ENCODE measurements at regions not wholly inside any gene's neighbourhood (a gene's known extent, or its start where the extent isn't known, plus 50 kb on each side); places are given as distances from the start of the nearest gene placed in this dataset.

- DNase-seq: no peak
- in situ Hi-C loops (cut with MboI; ENCODE audit: low pct_unique_long_range_greater_than_20kb, low sequenced_read_pairs): no loop called here
Observed at GRCh38 chr18:11289248-11289647, 139.9 kb upstream of the PIEZO2 start.

GRCh38 chr18:11288401-11288800, 139.0 kb upstream of the PIEZO2 start:
- in situ Hi-C loops (cut with MboI; ENCODE audit: low pct_unique_long_range_greater_than_20kb, low sequenced_read_pairs): no loop called here
- DNase-seq: no peak

GRCh38 chr18:11286431-11286830, 137.1 kb upstream of the PIEZO2 start:
- in situ Hi-C loops (cut with MboI; ENCODE audit: low pct_unique_long_range_greater_than_20kb, low sequenced_read_pairs): no loop called here
- DNase-seq: no peak

GRCh38 chr18:11284811-11285210, 135.4 kb upstream of the PIEZO2 start:
- no peak for DNase-seq
- in situ Hi-C loops (cut with MboI; ENCODE audit: low pct_unique_long_range_greater_than_20kb, low sequenced_read_pairs): no loop called here

- DNase-seq: no peak
- in situ Hi-C loops (cut with MboI; ENCODE audit: low pct_unique_long_range_greater_than_20kb, low sequenced_read_pairs): no loop called here
Observed at GRCh38 chr18:11284349-11284748, 135.0 kb upstream of the PIEZO2 start.

- in situ Hi-C loops (cut with MboI; ENCODE audit: low pct_unique_long_range_greater_than_20kb, low sequenced_read_pairs): no loop called here
- DNase-seq: no peak
Observed at GRCh38 chr18:11283479-11284161, 134.3 kb upstream of the PIEZO2 start.

GRCh38 chr18:11279461-11279860, 130.1 kb upstream of the PIEZO2 start:
- in situ Hi-C loops (cut with MboI; ENCODE audit: low pct_unique_long_range_greater_than_20kb, low sequenced_read_pairs): no loop called here
- DNase-seq: no peak

- DNase-seq: no peak
- in situ Hi-C loops (cut with MboI; ENCODE audit: low pct_unique_long_range_greater_than_20kb, low sequenced_read_pairs): no loop called here
Observed at GRCh38 chr18:11276678-11277077, 127.3 kb upstream of the PIEZO2 start.

GRCh38 chr18:11274144-11274794, 124.9 kb upstream of the PIEZO2 start:
- in situ Hi-C loops (cut with MboI; ENCODE audit: low pct_unique_long_range_greater_than_20kb, low sequenced_read_pairs): no loop called here
- no peak for DNase-seq

GRCh38 chr18:11272516-11272915, 123.1 kb upstream of the PIEZO2 start:
- in situ Hi-C loops (cut with MboI; ENCODE audit: low pct_unique_long_range_greater_than_20kb, low sequenced_read_pairs): no loop called here
- DNase-seq: no peak

- in situ Hi-C loops (cut with MboI; ENCODE audit: low pct_unique_long_range_greater_than_20kb, low sequenced_read_pairs): no loop called here
Observed at GRCh38 chr18:11271954-11272353, 122.6 kb upstream of the PIEZO2 start.

GRCh38 chr18:11269257-11269656, 119.9 kb upstream of the PIEZO2 start:
- in situ Hi-C loops (cut with MboI; ENCODE audit: low pct_unique_long_range_greater_than_20kb, low sequenced_read_pairs): no loop called here
- no peak for DNase-seq

More at GRCh38 chr18:11271954-11272353, 122.6 kb upstream of the PIEZO2 start:
- DNase-seq: peak; percentile 4

- DNase-seq: no peak
- in situ Hi-C loops (cut with MboI; ENCODE audit: low pct_unique_long_range_greater_than_20kb, low sequenced_read_pairs): no loop called here
Observed at GRCh38 chr18:11268741-11269233, 119.4 kb upstream of the PIEZO2 start.

- in situ Hi-C loops (cut with MboI; ENCODE audit: low pct_unique_long_range_greater_than_20kb, low sequenced_read_pairs): no loop called here
- DNase-seq: no peak
Observed at GRCh38 chr18:11268153-11268552, 118.8 kb upstream of the PIEZO2 start.

- DNase-seq: no peak
- in situ Hi-C loops (cut with MboI; ENCODE audit: low pct_unique_long_range_greater_than_20kb, low sequenced_read_pairs): no loop called here
Observed at GRCh38 chr18:11266781-11267480, 117.6 kb upstream of the PIEZO2 start.

- in situ Hi-C loops (cut with MboI; ENCODE audit: low pct_unique_long_range_greater_than_20kb, low sequenced_read_pairs): no loop called here
- DNase-seq: no peak
Observed at GRCh38 chr18:11261486-11261885, 112.1 kb upstream of the PIEZO2 start.

GRCh38 chr18:11260961-11261461, 111.6 kb upstream of the PIEZO2 start:
- in situ Hi-C loops (cut with MboI; ENCODE audit: low pct_unique_long_range_greater_than_20kb, low sequenced_read_pairs): no loop called here
- DNase-seq: no peak

GRCh38 chr18:11259469-11260150, 110.2 kb upstream of the PIEZO2 start:
- DNase-seq: peak; percentile 7
- in situ Hi-C loops (cut with MboI; ENCODE audit: low pct_unique_long_range_greater_than_20kb, low sequenced_read_pairs): no loop called here

GRCh38 chr18:11258039-11258610, 108.8 kb upstream of the PIEZO2 start:
- in situ Hi-C loops (cut with MboI; ENCODE audit: low pct_unique_long_range_greater_than_20kb, low sequenced_read_pairs): no loop called here
- no peak for DNase-seq
